ENCODE measurements at regions not wholly inside any gene's neighbourhood (a gene's known extent, or its start where the extent isn't known, plus 50 kb on each side); places are given as distances from the start of the nearest gene placed in this dataset.
"Not testable (repeated sequence)": the region's sequence is repeated elsewhere in the genome, so short reads cannot be mapped to it uniquely, and the experiment has no call there.

DNA sequence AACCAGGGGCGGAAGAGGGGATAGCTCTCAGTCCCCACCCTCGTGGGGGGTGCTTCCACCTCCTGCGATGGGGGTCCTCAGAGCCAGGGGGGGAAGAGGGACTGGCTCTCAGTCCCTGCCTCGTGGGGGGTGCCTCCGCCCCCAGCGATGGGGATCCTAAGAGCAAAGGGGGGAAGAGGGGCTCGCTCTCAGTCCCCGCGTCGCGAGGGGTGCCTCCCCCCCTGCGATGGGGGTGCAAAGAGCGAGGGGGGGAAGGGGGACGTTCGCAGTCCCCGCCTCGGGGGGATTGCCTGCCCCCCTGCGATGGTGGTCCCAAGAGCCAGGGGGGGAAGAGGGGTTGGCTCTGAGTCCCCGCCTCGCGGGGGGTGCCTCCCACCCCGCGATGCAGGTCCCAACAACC is 159.9 kb downstream of the ATP6V0E2 start:
- H3K4me1 ChIP-seq; DNase-seq (ENCODE audit: low spot score in 2 of 2); intact Hi-C loops (cut with DNase I; ENCODE audit: low total_unique reads); H3K27me3 ChIP-seq; H3K27ac ChIP-seq; H3K36me3 ChIP-seq; H3K4me3 ChIP-seq; H3K9me3 ChIP-seq: not testable (repeated sequence)

DNA sequence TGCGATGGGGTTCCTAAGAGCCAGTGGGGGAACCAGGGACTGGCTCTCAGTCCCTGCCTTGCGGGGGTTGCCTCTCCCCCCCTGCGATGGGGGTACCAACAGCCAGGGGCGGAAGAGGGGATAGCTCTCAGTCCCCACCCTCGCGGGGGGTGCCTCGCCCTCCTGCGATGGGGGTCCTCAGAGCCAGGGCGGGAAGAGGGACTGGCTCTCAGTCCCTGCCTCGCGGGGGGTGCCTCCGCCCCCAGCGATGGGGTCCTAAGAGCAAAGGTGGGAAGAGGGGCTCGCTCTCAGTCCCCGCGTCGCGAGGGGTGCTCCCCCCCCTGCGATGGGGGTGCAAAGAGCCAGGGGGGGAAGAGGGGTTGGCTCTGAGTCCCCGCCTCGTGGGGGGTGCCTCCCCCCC is 162.0 kb downstream of the ATP6V0E2 start:
- H3K4me1 ChIP-seq; intact Hi-C loops (cut with DNase I; ENCODE audit: low total_unique reads); H3K27ac ChIP-seq; H3K36me3 ChIP-seq; DNase-seq (ENCODE audit: low spot score in 2 of 2); H3K9me3 ChIP-seq; H3K27me3 ChIP-seq; H3K4me3 ChIP-seq: not testable (repeated sequence)

DNA sequence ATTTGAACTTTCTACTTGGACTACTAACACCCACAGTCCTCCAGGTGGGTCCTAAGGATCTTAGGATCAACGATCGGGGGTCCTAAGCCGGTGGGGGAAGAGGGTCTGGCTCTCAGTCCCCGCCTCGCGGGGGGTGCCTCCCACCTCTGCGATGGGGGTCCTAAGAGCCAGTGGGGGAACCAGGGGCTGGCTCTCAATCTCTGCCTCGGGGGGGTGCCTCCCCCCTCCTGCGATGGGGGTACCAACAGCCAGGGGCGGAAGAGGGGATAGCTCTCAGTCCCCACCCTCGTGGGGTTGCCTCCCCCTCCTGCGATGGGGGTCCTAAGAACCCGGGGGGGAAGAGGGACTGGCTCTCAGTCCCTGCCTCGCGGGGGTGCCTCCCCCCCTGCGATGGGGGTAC is 165.3 kb downstream of the ATP6V0E2 start:
- H3K4me3 ChIP-seq; H3K9me3 ChIP-seq; DNase-seq (ENCODE audit: low spot score in 2 of 2); H3K27me3 ChIP-seq; H3K36me3 ChIP-seq; H3K27ac ChIP-seq; H3K4me1 ChIP-seq; intact Hi-C loops (cut with DNase I; ENCODE audit: low total_unique reads): not testable (repeated sequence)

DNA sequence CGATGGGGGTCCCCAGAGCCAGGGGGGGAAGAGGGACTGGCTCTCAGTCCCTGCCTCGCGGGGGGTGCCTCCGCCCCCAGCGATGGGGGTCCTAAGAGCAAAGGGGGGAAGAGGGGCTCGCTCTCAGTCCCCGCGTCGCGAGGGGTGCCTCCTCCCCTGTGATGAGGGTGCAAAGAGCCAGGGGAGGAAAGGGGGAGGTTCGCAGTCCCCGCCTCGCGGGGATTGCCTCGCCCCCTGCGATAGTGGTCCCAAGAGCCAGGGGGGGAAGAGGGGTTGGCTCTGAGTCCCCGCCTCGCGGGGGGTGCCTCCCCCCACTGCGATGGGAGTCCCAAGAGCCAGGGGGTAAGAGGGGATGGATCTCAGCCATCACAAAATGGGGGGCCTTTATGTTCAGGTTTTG is 168.5 kb downstream of the ATP6V0E2 start:
- H3K4me3 ChIP-seq; H3K36me3 ChIP-seq; H3K27ac ChIP-seq; H3K9me3 ChIP-seq; intact Hi-C loops (cut with DNase I; ENCODE audit: low total_unique reads); DNase-seq (ENCODE audit: low spot score in 2 of 2); H3K4me1 ChIP-seq; H3K27me3 ChIP-seq: not testable (repeated sequence)

DNA sequence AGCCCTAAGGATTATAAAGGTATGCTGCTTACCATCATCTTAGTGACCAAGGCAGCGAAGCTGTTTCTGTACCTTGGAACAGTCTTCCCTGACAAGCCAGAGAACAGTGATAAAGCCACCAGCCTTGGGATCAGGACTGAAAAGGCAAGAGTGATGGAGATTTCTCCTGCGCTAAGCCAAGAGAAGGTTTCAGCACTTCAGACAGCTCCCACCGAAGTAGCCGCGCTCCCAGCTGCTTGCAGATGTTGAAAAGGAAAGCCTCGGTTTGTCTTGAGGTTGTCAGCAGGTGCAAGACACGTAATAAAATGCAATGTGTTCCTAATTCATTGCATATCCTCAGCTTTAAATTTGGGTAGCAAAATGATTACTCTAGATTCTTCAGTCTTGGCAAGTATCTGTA is 171.0 kb downstream of the ATP6V0E2 start:
- H3K9me3 ChIP-seq; H3K27ac ChIP-seq; intact Hi-C loops (cut with DNase I; ENCODE audit: low total_unique reads); H3K4me1 ChIP-seq; DNase-seq (ENCODE audit: low spot score in 2 of 2); H3K36me3 ChIP-seq; H3K4me3 ChIP-seq; H3K27me3 ChIP-seq: not testable (repeated sequence)

DNA sequence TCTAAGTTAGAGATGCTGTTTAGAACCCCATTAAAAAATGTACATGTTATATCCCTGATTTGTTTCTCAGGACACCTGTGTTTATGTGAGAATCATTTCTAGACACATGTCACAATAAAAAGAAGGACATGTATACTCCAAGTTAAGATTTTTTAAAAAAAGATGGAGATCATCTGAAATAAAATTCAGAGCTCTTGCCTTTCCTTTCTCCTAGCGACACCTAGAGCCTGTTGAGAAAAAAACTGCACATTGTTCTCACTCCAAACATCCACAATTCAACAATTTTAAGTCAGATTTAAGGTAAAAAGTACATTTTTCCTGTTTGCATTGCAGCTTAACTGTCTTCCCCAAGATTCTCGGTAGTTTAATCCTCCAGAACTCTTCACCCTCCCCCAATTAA is 171.8 kb downstream of the ATP6V0E2 start:
- intact Hi-C loops (cut with DNase I; ENCODE audit: low total_unique reads); H3K4me1 ChIP-seq; DNase-seq (ENCODE audit: low spot score in 2 of 2); H3K27me3 ChIP-seq; H3K4me3 ChIP-seq; H3K36me3 ChIP-seq; H3K9me3 ChIP-seq; H3K27ac ChIP-seq: not testable (repeated sequence)

DNA sequence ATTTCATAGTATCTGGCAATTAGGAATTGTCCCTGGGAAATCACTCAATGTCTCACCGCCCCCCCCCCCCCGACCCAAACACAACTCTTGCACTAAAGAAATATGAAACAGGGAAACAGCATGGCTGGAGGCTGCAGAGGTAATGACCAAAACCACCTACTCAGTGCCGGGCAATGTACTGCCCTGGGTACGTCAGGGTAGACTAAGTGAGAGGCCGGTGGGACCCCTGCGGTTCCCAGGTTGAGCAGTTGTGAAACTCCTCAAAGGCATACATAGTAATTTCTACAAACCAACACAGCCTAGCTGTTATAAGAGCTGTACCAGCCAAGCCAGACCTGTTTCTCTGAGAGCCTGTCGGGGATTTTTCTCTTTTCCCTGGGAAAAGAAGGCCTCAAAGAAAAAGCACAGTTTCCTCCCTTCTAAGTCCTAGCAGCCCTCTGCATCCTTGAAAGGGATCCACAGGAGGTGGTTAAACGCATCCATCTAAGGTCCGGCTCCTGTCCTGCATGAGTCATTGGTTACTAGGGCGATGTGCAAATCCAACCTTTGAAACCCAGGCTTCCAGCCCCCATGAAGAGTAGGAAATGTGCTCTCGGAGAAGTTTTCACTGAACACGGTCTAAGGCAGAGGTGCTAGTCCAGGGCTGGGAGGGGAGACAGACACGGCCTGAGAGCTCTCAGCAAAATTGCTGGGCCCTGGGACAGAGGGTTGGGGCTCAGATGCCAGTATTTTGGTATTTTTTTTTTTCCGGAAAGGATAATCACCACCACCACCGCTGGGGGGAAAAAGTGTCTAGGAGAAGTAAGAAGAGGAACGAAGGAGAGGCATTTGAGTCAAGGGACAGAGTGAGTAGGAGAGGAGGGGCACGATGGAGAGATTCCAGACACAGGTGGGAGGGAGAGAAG is 172.8 kb downstream of the ATP6V0E2 start:
- H3K27me3 ChIP-seq; DNase-seq (ENCODE audit: low spot score in 2 of 2); H3K36me3 ChIP-seq; H3K9me3 ChIP-seq; intact Hi-C loops (cut with DNase I; ENCODE audit: low total_unique reads); H3K4me1 ChIP-seq: not testable (repeated sequence)
- H3K4me3 ChIP-seq = peak overlapping the region in 2 of 3 donors; percentile 63 to 68
- H3K27ac ChIP-seq = peak overlapping the region; percentile 38 to 62

DNA sequence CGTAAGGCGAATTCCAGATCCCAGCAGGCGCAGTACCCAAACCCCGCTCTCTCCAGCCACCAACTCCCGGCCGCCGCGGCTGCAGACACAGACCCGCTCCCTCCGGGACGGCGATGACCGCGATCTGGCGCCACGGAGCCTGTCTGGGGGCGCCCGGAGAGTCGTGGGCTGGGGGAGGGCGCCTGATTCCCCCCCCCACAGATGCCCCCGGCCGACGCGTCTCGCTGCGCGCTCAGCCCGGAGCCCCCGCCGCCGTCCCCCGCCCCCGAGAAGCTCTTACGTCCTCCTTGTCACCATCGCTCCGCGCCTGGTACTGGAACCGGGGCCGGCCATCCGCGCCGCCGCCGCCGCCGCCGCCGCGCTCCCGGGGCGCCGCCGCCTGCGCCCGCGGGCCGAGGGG is 173.6 kb downstream of the ATP6V0E2 start:
- H3K9me3 ChIP-seq; H3K36me3 ChIP-seq; DNase-seq (ENCODE audit: low spot score in 2 of 2); intact Hi-C loops (cut with DNase I; ENCODE audit: low total_unique reads); H3K27me3 ChIP-seq; H3K4me1 ChIP-seq: not testable (repeated sequence)
- Histone ChIP-seq H3K27ac (peak overlapping the region; percentile 62 to 86), H3K4me3 (peak overlapping the region; percentile 9 to 68 (median 63))

DNA sequence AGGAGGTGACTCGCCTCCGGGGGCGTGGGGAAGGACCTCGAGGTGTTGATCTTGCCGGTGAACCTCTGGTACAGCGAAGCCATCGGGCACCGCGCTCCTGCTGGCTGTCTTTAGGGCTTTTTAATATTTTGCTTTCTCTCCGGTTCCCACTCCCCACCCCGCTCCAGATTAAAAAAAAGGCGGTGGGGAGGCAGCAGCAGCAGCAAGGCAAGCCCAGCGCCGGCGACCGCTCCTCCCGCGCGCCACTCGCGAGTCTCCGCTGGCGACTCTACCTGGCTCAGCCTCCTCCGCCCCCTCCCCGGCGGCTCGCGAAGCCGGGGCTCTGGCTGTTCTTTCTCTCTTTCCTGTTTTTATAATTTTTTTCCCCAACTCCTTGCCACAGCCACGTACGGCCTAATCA is 174.0 kb downstream of the ATP6V0E2 start:
- H3K36me3 ChIP-seq; H3K27me3 ChIP-seq; DNase-seq (ENCODE audit: low spot score in 2 of 2); H3K4me1 ChIP-seq; intact Hi-C loops (cut with DNase I; ENCODE audit: low total_unique reads); H3K9me3 ChIP-seq: not testable (repeated sequence)
- peak overlapping the region; percentile 23 to 68 (median 63) for H3K4me3 ChIP-seq
- H3K27ac ChIP-seq = peak overlapping the region; percentile 73 to 86

DNA sequence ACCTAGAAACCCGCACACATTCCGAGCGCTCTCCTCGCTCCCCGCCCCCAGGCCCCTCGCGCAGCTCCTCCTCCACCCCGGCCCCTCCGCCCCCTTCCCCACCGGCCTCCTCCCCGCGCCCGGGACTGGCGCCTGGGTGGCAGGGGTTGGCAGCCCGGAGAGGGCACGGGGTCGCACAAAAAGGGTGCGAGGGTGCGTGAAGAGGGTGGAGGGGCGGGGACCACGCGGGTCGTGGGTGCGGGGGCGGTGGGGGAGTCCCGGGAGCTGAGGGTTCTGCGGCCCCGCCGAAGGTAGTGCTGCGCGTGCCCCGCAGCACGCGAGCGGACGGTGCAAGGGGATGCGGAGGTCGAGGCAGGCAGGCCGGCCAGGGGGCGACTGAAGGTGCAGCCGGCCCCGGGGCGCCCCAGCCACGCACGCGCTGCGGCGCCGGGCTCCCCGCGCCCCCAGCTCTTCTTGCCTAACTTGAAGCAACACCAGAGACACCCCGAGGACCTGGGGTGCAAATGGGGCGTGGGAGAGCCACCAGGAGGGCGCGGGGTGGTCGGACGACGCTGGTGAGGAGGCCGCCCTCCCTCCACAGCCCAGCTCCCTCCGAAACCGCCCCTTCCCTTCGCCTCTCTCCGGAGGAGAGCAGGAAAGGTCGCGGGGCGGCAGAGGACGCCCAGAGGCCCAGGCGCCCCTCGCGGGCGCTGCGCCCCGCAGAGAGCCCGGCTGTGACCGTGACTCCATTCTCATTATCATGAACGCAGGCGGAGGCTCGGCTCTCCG is 174.7 kb downstream of the ATP6V0E2 start:
- H3K4me1 ChIP-seq; DNase-seq (ENCODE audit: low spot score in 2 of 2); intact Hi-C loops (cut with DNase I; ENCODE audit: low total_unique reads); H3K27me3 ChIP-seq; H3K36me3 ChIP-seq; H3K9me3 ChIP-seq: not testable (repeated sequence)
- H3K4me3 ChIP-seq = peak overlapping the region; percentile 23 to 68 (median 63)
- peak overlapping the region; percentile 73 to 86 for H3K27ac ChIP-seq

All from breast epithelium (tissue), 4 donors.